ENCODE measurements at regions not wholly inside any gene's neighbourhood (a gene's known extent, or its start where the extent isn't known, plus 50 kb on each side); places are given as distances from the start of the nearest gene placed in this dataset.
"Not testable (repeated sequence)": the region's sequence is repeated elsewhere in the genome, so short reads cannot be mapped to it uniquely, and the experiment has no call there.

DNA sequence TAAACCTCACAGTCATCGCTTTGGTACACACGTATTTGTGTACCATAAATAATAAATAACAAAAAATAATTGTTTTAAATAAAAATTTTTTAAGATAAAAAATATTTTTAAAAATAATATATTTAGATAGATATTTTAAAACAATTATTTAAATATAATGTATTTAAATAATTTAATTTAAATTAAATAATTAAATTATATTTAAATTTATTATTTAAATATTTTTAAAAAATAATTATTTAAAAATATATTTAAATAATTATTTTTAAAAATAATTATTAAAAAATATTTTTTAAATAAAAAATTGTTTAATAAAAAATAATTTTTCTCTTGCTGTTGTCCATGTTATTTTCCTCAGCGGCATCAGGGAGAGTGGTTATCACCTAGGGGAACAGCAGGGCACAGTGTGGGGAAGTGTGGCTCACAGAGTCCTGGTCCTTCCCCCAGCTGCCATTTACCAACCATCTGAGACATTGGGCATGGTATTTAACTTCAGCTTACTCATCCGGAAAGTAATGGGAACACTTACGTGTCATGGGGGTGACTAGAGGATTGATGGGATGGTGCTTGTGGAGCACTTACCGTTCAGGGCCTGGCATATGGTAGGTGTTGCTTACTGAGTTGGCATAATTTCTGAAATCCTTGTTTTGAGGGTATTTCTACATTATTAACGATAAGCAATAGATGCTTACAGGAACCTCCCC is 92.9 kb upstream of the TSPAN2 start:
- DNase-seq (ENCODE audit: low read depth, low spot score) = no peak

DNA sequence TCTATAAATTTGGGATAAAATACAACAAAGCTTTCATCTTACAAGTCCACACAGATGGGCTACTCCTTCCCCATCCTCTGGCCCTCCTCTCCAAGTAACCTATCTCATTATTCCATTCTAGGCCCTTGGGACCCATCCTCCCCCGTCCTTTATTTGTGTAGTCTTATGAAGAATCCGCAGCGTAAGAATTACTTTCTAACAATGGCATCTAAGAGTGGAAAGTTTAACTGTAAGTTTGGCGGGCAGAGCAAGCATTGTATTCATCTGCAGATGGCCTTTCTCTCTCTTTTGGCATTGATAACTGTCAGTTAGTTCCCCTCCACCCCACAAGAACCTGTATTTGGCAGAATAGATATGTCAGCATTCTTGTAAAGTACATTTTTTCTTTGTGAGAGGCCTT is 91.9 kb upstream of the TSPAN2 start:
- DNase-seq (ENCODE audit: low read depth, low spot score) = no peak

GRCh38 chr1:115179397-115180079 is 90.2 kb upstream of the TSPAN2 start:
- peak; percentile 90 for DNase-seq (ENCODE audit: low read depth, low spot score)

DNA sequence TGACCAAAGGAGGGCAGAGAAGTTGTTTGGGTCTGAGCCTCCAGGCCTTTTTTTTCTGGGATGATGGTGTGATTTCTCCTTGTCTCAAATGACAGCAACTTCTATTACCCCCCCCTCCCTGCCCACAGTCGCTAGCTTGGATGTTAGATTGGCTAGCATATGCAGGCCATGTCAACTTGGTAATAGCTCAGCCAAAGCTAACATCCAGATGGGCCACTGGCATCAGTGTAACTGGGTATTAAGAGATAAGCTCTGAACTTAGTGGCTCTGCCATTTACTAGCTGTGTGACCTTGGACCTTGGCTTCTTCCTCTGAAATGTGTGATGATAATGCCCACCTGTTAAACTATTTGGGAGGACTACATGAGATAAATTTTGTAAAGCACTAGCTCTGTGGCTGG is 86.9 kb upstream of the TSPAN2 start:
- no peak for DNase-seq (ENCODE audit: low read depth, low spot score)

DNA sequence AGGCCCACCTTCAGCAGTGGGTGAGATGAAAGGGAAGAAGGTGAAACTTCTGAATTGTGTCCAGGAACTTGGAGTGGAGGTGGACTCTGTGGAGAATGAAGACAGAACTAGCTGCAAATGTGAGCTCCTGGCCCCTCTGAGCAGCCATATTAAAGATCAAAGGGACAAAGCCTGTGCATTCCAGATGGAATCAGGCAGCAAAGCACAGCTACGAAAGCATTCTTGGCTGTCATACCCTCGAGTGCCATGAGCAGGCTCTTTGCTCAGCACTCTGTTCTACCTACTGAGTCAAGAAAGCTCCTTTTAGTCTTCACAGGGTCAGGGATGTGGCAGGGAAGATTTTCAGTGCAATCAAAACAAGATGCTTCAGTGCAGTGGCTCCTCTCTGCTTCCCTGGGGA is 86.3 kb upstream of the TSPAN2 start:
- no peak for DNase-seq (ENCODE audit: low read depth, low spot score)

DNA sequence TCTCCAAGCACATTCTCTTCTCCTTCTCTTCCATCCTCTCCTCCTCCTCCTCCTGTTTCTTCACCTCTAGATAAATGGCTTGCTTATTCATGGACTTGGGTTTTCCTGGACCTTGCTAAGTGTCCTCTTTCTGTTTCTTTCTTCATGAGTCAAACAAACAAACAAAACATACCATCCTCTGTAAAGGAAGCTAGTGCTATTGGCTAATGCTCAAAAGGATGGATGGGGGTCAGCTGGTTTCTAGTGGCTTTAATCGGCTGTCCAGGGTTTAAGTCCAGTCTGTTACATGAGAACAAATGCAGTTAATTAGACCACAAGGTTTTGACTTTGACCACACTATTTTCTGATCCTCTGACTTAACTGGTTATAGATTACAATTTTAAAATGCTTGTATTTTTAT is 83.8 kb upstream of the TSPAN2 start:
- DNase-seq (ENCODE audit: low read depth, low spot score) = no peak

DNA sequence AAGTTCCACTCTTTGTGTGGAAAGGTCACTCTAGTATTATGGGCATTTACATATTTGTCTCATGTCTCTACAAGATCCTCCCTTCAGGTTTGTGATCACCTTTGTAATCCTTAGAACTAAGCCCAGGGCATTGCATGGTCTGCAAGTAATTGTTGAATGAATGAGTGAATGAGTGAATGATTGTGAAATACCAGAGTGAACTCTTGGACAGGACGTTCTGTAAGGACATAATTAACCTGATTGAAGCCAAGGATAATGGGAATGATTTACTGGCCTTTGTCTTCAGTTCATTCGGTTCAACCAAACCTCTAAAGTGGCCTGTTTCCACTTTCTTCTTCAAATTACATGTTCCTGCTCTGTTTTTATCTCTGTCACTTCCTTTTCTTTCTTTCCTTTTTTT is 83.0 kb upstream of the TSPAN2 start:
- DNase-seq (ENCODE audit: low read depth, low spot score) = no peak

DNA sequence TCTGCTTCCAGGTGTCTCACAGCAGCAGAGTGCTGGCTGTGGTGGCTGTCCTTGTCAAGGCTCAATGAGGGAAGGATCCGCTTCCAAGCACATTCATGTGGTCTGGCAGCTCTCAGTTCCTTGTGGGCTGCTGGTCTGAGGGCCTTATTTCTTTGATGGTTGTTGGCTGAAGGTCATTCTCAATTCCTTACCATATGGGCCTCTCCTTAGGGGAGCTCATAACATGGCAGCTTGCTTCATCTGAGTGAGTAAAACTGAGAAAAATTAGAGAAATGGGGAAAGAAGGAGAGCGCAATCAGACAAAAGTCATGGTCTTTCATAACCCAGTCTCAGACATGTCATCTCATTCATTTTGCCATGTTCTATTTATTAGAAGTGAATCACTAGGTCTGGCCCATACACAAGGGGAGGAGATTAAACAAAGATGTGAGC is 81.7 kb upstream of the TSPAN2 start:
- DNase-seq (ENCODE audit: low read depth, low spot score) = no peak

GRCh38 chr1:115170377-115170776 is 81.1 kb upstream of the TSPAN2 start:
- no peak for DNase-seq (ENCODE audit: low read depth, low spot score)

DNA sequence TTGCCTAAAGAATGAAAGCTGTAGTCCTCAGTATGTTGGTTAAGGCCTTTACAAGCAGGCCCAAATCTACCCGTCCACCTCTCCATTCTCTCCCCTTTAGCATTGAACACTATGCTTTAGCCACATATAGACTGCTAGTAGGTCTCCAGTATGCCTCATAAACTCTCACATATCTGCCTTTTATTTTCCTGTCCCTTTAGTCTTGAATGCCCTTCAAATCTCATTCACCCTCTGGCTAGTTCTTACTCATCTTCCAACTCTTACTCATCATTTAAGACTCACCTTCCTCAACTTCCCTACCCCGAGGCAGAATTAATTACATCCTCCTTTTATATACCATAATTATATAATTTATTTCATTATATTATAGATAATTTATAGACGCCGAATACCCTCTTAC is 78.7 kb upstream of the TSPAN2 start:
- DNase-seq (ENCODE audit: low read depth, low spot score) = no peak

DNA sequence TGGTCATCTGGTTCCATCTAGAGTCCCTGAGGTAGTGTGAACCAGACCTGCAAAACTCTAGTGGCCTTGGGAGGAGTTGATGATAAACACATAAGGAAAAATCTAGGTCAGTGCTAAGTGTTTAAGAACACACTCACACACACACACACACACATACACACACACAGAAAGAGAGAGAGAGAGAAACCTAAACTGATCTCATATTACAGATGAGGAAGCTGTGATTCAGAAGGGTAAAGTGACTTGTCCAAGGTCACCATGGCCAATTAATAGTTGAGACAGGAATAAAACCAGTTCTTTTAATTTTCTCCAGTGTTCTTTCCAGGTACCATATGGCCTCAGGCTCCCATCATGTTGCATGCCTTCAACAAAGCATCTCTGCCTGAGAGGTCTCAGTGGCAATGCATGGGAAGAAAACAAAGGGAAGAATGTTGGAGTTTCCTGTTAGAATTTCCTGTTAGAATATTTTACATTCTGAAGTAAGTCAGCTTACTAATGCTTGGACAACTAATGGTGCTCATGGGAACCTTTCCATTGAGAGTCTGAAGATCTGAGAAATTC is 77.3 kb upstream of the TSPAN2 start:
- DNase-seq (ENCODE audit: low read depth, low spot score) = no peak

DNA sequence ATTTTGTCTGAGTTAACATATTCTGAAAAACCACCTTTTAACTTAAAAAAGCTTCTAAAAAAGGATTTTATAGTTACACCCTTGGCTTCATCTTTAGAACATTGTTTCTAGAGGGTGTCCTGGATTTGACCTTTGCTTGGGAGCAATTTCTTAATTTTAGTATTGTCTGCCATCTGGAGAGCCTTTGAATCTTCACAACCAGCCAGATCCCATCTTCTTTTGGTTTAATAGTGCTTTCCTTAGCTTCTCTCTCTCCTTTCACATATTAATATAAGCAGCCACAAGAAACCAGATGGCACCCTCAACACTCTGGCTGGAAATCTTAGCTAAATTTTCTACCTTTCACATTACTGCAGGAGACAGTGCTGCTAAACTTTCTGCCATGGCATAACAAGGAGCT is 76.5 kb upstream of the TSPAN2 start:
- no peak for DNase-seq (ENCODE audit: low read depth, low spot score)

DNA sequence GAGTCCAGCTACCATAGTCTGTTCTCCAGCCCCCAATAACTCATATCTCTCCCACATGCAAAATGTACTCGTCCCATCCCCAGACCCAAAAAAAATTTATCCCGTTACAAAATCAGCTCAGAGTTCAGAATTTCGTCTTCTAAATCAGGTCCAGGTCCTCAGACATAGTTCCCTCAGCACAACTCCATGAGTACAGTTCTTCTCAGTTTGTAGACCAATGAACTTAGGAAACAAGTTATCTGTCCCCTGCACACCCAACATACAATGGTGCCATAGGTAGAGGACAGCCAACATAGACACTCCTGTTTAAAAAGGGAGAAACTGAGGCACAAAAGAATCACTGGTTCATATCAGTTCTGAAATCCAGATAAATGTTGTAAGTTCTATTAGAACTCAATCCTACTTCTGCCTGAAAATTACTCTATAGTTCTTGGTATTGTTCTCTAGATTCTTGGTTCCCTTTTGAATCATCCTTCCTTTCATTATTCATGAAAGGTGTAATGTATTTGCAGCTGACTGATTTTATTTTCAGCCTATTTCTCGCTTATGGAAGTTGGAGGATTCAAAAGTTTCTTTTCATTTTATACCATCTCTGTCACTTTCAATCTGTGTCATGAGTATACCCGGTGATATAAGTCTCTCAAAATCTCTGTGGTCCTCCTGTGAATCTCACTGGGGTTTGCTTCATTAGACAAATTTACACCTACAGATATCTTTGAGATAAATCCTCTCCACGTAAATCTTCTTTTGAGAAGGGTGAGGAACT is 75.8 kb upstream of the TSPAN2 start:
- no peak for DNase-seq (ENCODE audit: low read depth, low spot score)

- no peak for DNase-seq (ENCODE audit: low read depth, low spot score)
Observed at GRCh38 chr1:115164484-115164883, 75.2 kb upstream of the TSPAN2 start.

DNA sequence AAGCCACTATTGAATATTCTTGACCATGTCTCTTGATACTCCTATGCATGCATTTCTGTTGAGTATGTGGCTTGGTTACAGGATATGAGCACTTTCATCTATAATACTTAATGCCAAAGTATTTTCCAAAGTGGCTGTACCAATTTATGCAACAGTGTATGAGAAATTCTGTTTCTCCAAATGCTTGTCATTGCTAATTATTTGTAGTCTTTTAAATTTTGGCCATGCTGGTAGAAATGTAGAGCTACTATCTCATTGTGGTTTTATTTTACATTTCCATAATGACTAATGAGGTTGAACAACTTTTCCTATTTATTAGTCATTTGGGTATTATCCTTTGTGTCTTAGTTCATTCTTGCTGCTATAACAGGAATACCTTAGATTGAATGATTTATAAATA is 71.4 kb upstream of the TSPAN2 start:
- no peak for DNase-seq (ENCODE audit: low read depth, low spot score)

- DNase-seq (ENCODE audit: low read depth, low spot score) = no peak
Observed at GRCh38 chr1:115159958-115160357, 70.7 kb upstream of the TSPAN2 start.

DNA sequence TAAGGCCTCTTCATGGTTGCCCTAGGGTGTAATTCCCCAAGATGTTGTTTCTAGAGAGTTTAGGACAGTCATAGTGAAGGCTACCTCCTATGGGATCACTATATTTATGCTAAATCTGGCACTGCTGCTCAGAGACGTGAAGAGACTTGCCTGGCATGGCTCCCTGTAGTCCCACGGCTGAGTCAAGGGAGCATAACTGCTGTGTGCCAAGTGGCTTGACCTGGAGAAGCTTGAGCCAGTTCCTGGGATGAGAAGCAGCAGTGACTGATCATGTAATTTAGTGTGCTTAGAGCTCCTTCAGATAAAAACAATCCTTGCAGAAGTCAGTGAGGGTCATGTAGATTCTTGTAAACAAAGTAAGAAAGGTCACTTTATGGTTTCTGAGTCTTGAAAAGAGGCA is 68.9 kb upstream of the TSPAN2 start:
- DNase-seq (ENCODE audit: low read depth, low spot score) = no peak

GRCh38 chr1:115156826-115157468 is 67.6 kb upstream of the TSPAN2 start:
- DNase-seq (ENCODE audit: low read depth, low spot score) = peak; percentile 48

DNA sequence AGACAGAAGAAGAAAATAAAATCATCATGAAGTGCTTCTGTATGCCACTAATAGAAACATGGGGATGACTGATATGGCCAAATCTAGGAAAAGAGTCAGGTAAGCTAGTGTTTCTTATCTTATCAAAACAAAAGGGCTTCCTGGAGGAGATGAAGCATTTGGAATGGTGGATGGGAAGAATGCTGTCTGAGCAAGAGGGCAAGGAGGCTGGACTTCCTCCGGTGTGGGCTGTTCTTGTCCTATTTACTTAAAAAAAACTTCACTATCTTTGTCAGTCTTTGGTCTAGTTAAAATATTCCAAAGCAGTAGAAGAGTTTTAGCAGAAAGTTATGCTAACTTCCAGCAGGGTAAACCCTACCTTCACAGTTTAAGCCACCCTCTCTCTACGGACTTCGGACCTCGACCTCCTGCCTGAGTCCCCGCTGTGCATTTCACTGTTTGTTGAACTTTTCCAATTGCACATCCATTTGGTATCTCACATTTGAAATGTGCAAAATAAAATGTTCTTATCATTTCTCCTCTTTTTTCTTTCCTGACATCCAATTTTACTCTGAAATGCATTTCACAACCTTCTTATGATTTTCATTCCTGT is 64.8 kb upstream of the TSPAN2 start:
- DNase-seq (ENCODE audit: low read depth, low spot score) = no peak

GRCh38 chr1:115147928-115148327 is 58.6 kb upstream of the TSPAN2 start:
- DNase-seq (ENCODE audit: low read depth, low spot score) = not testable (repeated sequence)

GRCh38 chr1:115145226-115145625 is 55.9 kb upstream of the TSPAN2 start:
- DNase-seq (ENCODE audit: low read depth, low spot score) = no peak

DNA sequence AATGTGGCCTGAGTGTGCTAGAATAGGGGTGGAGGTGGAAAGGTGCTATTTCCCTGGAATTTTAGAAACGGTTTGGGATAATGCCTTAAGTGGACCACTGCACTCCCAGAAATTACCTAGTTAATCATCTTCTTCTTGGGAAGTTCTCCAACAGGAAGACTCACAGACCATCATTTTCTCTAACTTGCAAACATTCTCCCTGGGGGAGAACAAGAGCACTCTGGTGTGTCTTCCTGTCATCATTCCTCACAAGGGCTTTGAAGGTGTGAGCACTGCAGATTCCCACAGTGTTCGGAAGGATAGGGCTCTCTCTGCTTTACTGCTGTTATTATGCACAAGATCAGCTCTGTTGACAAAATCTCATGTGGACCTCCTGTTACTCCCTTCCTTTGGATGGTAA is 54.9 kb upstream of the TSPAN2 start:
- DNase-seq (ENCODE audit: low read depth, low spot score) = no peak
